Left ventricle myocardium superior (tissue), 1 donor: ENCODE measurements at regions not wholly inside any gene's neighbourhood (a gene's known extent, or its start where the extent isn't known, plus 50 kb on each side); places are given as distances from the start of the nearest gene placed in this dataset.

Source experiments
- ATAC-seq: fragments of 200-7000 bp; cut with Tn5 transposase; one replicate; pipeline ENCODE4 v1.9.1; 2020; ENCODE audit warnings: mild to moderate bottlenecking, moderate library complexity
- DNase-seq: peaks from one replicate; pipeline ENCODE4 v3.0.0-alpha.2; 2020
- intact Hi-C: fragments of 100-400 bp; cut with micrococcal nuclease; formaldehyde crosslinking; loops from one replicate; pipeline ENCODE4 v1.11.0; 2022
- donor health status: DM: no; HTN: yes; CAD: no; lungs with severe emphysema.

DNA sequence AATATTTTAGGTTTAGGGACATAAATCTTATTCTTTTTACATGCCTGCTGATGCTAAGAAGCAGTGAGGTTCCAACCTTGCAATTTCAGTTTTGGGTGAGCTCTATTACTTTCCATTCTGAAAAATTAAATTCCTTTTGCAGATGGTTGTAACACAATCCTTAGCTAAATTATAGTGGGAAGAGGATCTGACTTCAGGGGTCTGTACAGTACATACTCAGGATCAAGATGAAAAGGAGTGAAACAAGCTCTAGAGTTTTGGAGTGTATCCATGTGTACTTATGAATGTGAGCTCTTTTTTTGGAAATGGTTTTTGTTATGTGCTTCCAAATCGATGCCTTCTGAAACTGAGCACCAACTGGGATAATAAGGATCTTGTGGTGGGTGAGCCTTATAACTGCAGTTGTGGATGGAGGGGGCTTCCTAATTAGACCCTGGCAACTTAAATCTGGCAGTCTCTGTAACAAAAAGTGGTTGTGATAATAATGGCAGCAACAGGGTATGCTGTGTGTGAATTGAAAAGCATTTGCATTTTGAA is 218.8 kb upstream of the MAP3K7 start:
- no peak for ATAC-seq
- intact Hi-C loops: no loop called here
- no peak for DNase-seq

DNA sequence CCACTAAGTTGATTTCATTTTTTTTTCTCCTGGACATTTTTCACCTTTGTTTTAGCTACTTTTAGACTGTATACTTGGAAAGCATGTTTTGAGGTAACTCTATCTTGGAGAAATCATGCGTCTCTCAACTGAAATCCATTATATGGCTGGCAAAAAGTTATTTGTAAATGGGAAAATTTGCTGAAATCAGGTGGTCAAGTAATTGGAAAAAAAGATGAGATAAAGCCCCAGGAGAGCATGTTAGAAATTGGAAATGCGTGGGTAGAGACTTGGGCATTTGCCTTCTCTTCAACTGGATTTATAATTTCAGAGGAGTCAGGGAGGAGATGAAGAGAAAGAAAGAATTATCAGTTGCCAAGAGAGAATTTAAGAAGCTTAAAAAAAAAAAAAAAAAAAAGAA is 217.1 kb upstream of the MAP3K7 start:
- DNase-seq (no peak), ATAC-seq (no peak)
- intact Hi-C loops: no loop called here

DNA sequence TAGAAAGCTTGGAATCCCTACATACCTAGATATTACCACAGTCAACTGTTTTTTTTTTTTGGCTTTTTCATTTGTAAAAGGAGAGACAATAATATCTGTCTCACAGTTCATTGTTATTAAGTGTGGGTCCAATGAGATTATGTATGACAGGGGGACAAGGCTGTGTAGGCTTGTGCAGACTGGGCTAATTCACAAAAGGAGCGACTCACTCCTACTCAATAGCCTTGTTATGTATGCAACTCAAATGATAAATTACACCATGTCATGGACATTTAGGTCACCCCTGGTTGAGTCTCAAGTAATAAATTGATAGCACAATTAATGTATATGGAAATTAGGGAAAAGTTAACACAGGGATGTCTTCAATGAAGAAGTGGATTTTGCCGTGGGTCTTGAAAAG is 208.2 kb upstream of the MAP3K7 start:
- no peak for DNase-seq
- no peak for ATAC-seq
- intact Hi-C loops: no loop called here

DNA sequence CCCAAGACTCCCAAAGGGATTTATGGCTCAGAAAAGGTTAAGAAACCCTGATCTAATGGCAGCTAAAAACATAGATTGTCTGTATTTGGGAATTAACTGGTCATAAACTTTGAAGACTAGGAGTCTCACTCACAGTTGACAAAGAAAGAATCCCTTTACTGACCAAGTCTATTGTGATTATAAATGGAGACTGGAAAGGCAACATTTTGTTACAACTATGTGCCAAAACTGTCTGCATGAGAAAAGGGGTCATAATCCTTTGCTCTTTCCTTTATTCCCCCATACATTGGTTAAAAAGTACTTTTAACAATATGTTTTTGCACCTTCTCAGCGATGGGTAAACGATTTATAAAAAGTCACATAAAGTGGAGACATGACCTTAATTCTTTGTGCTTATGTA is 206.9 kb upstream of the MAP3K7 start:
- ATAC-seq (no peak), DNase-seq (no peak)
- intact Hi-C loops: no loop called here

DNA sequence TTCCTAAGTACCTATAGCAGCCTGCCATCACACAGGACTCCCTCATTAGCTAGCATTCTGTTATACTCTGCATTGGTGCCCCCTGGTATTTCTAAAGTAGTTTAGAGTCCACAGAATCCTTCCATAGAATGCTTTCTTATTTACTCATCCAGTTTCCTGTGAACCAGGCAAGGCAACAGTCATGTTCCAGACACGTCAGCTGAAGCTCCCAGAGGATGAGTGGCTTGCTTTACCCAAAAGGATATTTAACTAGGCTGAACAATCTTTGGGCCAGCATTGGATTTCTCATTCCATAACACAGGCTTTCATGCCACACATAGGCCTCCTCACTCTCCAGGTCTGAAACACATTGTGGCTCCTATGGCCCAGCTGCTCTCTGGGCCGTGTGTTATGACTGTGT is 203.8 kb upstream of the MAP3K7 start:
- intact Hi-C loops: no loop called here
- DNase-seq (no peak), ATAC-seq (no peak)

DNA sequence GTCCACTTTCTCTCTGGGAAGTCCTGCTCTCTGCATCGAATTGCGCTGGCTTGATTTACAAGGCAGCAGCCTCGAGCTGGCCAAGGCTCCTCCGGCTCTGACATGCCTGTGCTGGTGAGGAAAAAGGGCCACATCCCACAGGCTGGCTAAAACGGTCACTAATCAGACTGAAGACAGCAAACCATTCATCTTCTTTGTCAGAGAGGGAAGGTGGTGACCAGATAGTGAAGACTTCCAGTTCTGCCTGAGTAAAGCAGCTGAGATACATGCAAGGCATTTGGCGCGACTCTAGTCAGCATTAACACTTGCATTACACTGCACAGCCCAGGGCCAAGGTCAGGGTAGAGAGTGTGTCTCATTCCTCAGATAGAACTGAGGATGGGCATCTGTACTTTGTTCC is 203.2 kb upstream of the MAP3K7 start:
- intact Hi-C loops: no loop called here
- DNase-seq: no peak
- ATAC-seq: no peak

DNA sequence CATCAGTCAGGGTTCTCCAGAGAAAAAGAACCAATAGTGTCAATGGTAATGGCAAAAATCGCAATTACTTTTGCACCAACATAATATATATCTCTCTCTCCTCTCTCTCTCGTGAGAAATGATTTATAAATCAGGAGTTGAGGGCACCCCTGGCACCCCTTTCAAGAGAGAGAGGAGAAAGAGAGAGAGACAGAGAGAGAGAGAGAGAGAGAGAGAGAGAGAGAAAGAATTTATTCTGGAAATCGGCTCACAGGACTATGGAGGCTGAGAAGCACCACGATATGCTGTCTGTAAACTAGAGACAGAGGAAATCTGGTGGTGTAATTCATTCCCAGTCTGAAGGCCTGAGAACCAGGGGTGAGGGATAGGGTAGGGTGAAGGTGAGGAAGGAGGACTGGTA is 201.9 kb upstream of the MAP3K7 start:
- DNase-seq (no peak), ATAC-seq (no peak)
- intact Hi-C loops: no loop called here

DNA sequence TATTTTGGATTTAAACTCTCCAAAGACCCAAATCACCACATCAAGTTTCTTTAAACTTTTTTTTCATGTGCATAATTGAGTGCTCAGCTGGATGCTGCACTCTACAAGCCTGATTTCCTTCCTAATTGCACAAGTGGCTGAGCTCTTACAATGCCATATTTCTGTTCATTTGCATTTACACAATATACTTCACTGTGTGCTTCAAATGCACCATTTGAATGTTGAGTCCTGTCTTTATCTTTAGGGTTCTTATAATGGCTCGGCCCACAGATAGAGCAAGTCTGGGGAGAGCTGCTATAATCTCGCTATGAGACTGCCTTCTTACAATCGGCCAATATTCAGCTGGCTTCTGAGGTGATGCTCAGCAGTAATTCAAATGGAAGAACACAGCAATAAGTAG is 200.6 kb upstream of the MAP3K7 start:
- DNase-seq (no peak), ATAC-seq (no peak)
- intact Hi-C loops: no loop called here

DNA sequence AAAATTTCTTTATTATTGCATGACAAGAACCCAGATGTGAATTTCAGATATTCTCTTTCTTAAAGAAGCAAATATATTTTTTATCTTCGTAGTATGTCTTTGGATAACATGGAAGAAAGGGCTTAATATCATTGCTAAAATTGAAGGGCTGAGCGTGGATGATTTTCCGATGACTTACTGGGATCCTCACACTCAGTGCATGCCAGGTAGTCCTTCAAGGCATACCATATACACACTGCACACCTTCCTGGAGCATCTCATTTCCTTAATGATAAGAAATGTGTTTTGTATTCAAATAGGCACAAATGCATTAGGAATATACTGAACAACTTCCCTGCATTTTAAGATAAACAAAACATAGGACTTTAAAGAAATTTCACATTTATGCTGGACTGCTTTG is 193.9 kb upstream of the MAP3K7 start:
- ATAC-seq: no peak
- intact Hi-C loops: no loop called here
- no peak for DNase-seq

DNA sequence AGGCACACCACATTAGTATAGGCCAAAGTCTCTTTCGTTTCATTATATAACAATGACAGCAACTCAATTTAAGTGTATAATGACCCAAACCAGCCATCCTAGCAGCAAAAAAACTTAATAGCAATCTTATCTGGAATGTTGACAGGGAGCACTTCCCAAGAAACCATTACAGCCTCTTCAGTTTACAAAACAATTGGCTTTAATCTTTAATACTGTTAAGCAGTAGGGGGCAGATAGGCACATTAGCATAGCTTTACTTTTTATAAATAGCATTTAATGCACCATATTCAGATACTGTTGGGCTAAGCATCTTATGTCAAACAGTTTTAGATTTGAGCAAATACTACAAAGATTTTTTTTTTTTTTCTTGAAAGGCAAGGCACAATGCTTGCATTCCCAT is 193.3 kb upstream of the MAP3K7 start:
- DNase-seq (no peak), ATAC-seq (no peak)
- intact Hi-C loops: no loop called here

DNA sequence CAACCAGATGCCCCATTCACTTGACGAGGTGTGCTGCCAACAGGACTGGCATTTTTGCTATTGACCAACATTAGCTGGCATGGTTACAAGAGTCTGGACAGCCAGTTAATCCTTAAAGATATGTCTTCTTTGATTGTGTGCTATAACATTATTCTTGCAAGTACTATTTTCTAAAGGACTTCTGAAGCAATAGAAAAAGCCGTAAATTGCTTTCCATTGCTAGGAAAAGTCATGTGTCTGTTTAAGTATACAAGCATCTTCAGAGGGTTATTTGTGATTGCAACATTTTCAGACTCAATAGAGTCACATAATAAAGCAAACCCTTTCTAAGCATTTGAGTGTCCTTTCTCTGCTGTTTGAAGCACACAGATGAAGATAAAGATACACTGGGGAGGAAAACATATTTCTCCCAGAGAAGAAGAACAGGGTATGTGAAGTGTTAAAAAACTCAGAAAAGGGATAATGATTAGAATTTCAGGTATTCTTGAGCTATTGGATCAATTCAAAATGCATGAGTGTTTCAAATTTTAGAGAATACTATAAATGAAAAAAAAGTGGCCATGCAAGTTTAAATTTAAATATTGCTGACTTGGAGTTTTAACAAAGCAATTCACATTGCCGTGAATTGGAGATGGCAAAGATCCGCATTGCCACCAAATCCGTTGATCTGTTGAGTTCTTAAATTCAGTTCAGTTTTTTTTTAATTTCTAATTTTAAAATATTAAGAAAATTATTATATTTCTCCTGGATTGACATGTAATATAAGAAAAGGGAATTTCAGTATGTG is 191.7 kb upstream of the MAP3K7 start:
- intact Hi-C loops: no loop called here
- DNase-seq: no peak

DNA sequence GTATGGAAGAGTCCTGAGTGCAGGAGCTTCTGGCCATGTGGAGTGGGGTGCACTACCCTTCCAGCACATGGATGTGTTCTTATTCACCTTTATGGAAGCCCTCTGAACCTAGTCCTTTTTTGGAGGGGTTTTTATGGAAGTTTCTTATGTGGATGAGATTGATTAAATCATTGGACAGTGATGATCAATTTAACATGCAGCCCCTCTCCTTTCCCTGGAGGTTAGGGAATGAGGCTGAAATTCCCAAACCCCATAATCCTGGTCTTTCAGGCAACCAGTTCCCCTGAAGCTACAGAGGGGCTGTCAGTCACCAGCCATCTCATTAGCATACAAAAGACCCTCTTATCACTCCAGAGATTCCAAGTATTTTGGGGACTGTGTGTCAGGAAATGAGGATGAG is 183.9 kb upstream of the MAP3K7 start:
- no peak for DNase-seq
- ATAC-seq: no peak
- intact Hi-C loops: no loop called here

More for the DNA sequence above, 191.7 kb upstream of the MAP3K7 start:
- ATAC-seq: no peak

DNA sequence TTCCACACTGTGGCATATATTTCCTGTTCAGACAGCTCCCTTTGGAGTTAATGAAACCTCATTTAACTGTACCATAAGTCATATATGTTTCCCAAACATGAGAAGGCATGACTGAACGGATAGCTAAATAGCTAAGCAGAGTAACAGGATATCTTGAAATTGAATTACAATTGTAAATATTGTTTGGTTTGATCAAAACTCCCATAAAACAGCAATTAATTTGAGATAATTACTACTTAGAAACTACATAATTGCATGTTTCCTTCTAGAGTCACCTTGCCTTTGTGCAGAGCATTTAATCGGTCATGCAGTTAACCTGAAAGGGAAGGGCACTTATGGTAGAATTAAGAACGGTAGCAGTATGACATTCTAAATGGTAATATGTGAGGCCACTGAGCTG is 179.0 kb upstream of the MAP3K7 start:
- no peak for DNase-seq
- ATAC-seq: no peak
- intact Hi-C loops: no loop called here

DNA sequence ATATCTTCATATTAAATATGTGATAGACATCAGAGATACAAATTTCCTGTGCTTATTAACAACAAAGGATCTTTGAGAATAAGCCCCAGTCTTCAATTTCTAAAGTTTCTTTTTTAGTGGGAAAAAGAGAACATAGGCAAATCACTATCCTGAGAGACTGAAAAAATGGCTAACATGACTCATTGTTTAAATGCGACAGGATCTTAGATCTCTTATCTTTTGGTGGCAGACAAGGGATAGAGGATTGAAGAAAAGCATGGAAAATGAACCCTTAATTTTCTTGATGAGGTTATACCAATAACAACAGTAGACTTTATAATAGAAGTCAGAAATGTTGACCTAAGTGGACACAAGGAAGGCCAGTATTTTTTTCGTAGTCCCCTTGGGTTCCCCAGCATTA is 178.6 kb upstream of the MAP3K7 start:
- DNase-seq (no peak), ATAC-seq (no peak)
- intact Hi-C loops: no loop called here

DNA sequence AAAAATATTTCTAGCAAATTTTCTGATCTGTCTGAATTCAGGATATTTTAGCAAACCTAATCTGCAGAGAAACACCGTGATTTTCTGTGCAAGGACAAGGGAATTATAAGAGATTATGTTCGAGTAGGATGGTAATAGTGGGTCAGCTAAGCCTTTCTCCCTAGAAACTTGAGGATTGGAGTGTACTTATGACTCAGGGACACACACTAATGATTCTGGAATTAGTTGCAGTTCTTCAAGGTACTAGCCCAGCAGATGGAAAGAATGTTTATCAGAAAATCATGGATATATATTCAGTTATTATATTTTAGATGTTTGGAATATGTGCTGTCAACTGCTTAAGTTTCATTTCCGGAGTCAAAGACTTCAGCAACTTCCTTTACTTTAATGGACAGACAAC is 177.1 kb upstream of the MAP3K7 start:
- DNase-seq (no peak), ATAC-seq (no peak)
- intact Hi-C loops: no loop called here

DNA sequence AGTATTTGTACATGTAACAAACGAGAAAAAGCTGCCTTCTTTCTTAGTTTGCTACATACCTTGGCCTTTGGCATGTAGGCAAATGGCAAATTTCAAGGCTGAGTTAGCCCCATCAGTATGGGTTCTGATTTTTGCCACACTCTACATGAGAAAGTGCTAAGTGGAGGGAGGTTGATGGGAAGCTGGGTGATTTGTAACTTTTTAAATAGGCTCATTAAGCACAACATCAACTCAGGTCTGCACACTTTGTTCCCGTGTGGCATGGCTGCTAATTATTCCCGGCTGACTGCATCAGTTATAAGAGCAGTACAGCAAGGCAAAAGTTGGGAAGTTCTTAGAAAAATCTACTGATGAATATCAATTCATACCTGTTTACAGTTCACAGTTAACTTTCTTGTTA is 172.8 kb upstream of the MAP3K7 start:
- intact Hi-C loops: no loop called here

DNA sequence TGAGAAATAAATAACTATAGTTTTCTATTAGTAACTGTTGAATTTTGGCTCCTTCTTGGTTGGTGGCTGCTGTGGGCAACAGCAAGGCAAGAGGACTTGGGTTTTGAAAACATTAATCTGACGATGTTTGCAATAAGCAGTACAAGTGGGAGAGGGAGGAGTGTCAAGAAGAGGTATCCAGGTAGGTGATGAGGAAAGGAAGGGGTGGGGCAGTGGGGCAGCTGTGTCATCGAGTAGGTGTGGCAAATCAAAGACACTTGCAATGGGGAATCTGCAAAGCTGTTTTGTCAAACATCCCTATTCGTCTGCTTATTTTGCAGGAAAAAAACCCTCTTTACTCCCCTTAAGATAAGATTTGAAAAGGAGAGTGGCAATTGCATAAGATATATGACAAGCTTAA is 171.9 kb upstream of the MAP3K7 start:
- no peak for DNase-seq
- ATAC-seq: no peak
- intact Hi-C loops: no loop called here

More for the DNA sequence above, 172.8 kb upstream of the MAP3K7 start:
- DNase-seq: no peak
- ATAC-seq: no peak

DNA sequence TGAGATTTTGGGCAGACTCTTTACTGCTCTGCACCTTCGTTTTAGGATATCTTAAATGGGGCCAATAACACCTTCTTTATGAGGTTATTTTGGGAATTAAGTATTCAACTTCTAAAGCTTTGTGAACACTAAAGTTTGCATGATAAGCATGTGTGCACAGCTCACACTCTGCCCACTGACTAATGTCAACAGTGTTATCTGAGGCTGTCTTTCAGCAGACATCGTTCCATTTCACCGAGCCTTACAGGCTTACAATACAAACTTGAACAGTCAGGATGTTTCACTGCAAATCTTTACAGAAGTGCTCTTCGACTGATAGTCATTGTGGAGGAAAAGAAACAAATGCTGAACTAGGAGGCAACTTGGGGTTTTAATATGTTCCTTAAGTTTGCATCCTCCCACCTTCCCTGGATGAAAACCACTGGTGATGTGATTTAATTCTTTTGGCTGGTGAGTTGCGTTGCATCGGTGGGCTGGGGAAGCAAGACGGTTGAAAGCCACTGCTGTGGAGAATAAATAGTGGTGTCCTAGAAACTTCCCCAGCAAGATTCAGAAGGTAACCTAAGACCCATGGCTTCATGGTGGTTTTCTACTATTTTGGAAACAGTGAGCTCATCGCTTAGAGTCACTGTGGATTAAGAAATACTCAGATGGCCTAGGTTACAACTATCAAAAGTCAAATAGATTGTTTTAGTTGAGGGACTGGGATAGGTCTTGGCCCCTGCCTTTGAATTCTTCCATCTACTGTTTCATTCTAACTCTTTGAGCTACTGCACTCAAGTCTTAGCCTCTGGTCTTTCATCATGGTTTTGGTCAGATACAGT is 167.2 kb upstream of the MAP3K7 start:
- DNase-seq (no peak), ATAC-seq (no peak)
- intact Hi-C loops: no loop called here

DNA sequence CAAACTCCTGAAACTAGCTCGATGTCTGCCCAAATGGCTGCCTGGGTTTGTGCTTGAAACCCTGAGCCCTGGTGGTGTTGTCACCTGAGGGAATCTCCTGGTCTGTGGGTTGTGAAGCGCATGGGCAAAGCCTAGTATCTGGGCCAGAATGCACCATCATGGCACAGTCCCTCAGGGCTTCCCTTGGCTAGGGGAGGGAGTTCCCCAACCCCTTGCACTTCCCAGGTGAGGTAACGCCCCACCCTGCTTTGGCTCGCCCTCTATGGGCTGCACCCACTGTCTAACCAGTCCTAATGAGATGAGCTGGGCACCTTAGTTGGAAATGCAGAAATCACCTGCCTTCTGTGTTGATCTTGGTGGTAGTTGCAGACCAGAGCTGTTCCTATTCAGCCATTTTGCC is 152.9 kb upstream of the MAP3K7 start:
- intact Hi-C loops: no loop called here
- DNase-seq (no peak), ATAC-seq (no peak)

DNA sequence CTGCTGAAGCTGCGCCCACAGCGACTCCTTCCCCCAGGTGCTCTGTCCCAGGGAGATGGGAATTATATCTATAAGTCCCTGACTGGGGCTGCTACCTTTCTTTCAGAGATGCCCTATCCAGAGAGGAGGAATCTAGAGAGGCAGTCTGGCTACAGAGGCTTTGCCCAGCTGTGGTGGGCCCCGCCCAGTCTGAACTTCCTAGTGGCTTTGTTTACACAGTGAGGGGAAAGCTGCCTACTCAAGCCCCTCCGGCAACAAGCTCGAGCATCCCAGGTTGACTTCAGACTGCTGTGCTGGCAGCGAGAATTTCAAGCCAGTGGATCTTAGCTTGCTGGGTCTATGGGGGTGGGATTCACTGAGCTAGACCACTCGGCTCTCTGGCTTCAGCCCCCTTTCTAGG is 152.5 kb upstream of the MAP3K7 start:
- intact Hi-C loops: no loop called here
- no peak for DNase-seq
- ATAC-seq: no peak
